ENCODE measurements at regions not wholly inside any gene's neighbourhood (a gene's known extent, or its start where the extent isn't known, plus 50 kb on each side); places are given as distances from the start of the nearest gene placed in this dataset.
"Not testable (repeated sequence)": the region's sequence is repeated elsewhere in the genome, so short reads cannot be mapped to it uniquely, and the experiment has no call there.

DNA sequence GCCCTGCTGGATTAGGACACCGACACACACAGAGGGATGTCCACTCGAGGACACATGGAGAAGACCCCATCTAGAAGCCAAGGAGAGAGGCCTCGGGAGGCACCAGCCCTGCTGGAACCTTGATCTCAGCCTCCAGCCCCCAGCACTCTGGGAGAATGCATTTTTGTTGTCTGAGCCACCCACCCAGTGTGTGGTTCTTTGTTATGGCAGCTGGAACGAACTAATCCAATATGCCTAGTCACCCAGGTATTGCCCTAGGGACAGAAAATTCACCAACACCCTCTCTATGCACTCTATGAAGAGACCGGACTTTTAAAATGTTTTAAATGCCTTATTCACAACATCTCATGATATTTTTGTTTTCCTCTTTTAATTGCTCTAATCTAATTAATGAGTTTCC lies 117.4 kb downstream of the CRYAA start:
- DNase-seq, result no peak

DNA sequence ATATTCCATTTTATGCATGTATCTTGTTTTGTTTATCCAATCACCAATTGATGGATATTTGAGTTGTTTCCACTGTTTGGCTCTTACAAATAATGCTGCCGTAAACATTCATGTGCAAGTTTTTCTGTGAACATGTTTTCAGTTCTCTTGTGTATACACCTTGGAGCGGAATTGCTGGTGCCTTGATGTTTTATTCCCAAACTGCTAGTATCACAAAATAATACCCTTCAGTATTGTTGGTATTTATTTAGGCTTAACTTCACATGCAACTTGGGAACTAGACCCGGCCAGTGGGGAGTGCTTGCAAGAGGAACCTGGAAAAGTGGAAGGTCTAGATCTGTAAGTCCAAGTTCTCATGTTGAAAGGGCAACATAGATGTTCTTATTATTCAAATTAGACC lies 115.9 kb downstream of the CRYAA start:
- no peak for DNase-seq

DNA sequence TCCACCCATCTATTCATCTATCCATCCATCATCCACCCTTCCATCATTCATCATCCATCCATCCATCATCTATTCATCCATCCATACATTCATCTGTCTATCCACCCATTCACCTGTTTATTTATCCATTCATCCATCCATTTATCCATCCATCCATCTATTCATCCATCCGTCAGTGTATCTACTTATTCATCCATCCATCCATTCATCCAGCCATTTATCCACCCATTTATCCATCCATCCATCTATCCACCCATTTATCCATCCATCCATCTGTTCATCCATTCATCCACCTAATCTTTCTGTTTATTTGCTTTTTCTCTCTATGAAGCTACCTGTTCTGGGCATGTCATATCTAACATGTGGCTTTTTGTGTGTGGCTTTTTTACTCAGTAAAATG lies 115.4 kb downstream of the CRYAA start:
- DNase-seq, result no peak

DNA sequence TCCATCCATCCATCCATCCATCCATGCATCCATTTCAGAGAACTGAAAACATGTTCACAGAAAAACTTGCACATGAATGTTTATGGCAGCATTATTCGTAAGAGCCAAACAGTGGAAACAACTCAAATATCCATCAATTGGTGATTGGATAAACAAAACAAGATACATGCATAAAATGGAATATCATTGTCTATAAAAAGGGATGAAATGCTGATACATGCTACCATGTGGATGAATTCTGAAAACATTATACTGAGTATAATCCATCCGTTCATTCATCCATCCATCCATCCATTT lies 115.1 kb downstream of the CRYAA start:
- DNase-seq, result not testable (repeated sequence)

DNA sequence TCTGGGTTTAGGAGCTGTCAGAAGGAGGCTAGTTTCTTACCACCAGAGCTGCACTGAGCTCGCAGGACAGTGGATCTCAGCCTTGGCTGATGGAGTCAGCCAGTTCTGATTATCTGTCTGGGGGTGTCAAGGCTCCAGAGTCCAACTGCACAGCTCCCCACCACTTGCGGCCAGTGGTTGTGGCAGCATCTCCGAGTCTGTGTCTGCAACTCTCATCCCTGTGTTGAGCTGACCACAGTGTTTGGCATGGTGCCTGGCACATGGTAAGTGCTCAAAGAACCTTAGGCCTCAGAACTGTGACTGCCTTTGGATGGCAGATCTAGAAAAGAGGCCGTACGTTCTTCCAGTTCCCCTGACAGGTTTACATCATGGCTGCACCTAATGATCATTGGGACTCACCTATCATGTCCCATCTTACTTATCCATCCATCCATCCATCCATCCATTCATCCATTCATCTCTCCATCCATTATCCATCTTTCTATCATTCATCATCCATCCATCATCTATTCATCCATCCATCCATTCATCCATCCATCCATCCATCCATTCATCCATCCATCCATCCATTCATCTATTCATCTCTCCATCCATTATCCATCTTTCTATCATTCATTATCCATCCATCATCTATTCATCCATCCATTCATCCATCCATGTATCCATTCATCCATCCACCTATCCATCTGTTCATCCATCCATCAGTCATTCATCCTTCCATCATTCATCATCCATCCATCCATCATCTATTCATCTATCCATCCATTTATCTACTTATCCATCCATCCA lies 114.5 kb downstream of the CRYAA start:
- DNase-seq, result no peak

DNA sequence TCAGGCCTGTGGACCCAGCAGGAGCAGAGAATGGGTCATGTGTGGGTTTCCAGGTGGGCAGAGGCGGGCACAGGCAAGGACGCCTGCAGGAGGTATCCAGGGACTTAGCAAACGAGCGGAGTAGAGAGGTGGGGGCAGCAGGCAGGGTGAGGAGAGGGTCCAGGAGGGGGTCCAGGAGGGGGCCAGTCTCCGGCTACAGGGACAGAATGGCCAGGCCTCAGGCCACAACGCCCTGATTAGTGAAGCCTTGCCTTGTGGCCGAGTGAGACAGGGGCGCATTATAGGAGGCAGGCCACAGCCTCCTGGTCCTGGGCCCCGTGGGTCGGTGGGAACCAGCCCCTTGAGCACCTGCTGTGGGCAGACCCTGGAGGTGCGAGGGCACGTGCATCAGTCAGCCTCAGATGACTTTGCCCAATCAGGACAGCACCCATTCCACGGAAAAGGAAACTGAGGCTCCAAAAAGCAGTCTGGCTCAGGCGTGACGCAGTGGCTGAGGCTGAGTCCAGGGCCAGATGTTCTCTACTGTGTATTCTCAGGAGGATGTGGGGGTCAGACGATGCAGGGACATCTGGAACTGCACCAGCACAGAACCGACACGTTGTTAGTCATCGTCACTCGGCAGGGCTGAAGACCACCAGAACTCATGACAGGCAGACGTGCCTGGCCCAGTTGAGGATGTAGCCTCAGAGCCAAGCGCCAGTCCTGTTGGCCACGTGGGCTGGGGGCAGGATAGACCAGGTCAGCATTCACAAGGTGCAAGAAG lies 113.7 kb downstream of the CRYAA start:
- DNase-seq, result no peak

DNA sequence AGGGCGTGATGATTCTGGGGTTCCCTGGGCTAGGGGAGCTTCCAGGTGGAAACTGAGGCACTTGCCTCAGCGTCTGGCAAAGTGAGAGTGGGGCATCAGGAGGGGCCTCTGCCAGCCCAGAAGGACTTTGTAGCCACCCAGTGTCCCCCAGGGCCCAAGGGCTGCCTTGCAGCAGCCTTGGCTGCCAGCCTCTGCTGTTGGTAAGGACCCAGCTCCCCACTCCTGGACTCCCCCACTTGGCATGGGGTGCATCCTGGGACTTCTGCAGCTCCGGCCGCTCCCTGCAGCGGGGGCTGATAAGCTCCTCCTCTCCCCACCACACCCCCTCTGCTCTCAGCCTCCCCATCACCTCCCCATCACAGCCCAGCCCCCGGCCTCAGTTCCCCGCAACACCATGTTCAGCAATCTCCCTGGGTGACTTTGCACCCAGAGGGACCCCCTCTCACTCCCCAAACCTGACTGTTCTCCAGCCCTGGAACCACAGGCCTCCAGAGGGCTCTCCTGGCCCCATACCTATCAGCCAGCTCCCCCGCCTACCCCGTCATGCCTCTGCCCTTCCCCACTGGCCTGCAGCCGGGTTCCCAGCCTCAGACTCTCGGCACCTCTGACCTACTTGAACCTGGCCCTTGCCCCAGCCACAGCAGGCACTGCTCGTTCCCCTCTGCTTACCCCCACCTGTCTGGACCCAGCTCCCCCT lies 113.0 kb downstream of the CRYAA start:
- DNase-seq, result no peak

DNA sequence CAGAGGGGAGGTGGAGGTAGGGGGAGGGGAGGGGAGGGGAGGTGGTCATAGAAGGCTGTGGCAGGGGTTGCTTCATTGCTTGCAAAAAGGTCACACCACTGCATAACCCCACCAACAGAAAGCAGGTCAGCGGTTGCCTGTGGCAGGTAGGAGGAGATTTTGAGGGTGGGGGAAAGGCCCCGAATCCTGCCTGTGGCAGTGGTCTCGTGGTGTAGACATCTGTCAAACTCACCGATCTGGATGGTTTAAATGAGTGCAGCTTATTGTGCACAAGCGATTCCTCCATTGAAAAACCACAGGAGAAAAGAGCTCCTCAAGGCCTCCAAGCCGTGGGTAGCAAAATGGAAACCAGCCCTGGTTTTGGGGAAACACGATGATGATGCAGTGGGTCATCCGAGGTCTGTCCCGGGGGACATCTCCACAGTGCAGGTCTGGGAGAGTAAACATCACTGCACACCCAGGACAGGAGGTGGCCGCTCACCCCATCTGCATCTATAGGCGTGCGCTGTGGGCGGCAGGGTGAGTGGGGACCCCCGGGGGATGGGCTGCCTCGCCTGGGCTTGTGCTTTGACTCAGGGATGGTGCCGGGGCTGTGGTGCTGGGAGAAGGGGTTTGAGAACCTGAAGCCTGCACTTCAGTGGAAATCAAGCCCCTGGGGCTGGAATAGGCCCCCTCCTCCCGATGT lies 112.3 kb downstream of the CRYAA start:
- DNase-seq, result no peak

DNA sequence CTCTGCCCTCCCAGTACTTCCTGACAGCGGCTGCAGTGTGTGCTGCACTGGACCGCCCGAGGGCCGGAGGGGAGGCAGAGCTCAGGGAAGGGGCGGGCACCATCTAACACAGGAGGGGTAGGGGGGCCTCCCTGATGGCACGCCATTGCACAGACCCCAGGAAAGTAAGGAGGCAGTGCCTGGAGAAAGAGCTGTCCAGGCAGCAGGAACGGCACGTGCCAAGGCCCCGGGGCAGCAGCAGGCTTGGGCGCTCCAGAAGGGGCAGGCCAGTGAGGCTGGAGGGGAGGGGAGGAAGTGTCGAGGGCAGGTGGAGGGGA lies 110.7 kb downstream of the CRYAA start:
- no peak for DNase-seq

DNA sequence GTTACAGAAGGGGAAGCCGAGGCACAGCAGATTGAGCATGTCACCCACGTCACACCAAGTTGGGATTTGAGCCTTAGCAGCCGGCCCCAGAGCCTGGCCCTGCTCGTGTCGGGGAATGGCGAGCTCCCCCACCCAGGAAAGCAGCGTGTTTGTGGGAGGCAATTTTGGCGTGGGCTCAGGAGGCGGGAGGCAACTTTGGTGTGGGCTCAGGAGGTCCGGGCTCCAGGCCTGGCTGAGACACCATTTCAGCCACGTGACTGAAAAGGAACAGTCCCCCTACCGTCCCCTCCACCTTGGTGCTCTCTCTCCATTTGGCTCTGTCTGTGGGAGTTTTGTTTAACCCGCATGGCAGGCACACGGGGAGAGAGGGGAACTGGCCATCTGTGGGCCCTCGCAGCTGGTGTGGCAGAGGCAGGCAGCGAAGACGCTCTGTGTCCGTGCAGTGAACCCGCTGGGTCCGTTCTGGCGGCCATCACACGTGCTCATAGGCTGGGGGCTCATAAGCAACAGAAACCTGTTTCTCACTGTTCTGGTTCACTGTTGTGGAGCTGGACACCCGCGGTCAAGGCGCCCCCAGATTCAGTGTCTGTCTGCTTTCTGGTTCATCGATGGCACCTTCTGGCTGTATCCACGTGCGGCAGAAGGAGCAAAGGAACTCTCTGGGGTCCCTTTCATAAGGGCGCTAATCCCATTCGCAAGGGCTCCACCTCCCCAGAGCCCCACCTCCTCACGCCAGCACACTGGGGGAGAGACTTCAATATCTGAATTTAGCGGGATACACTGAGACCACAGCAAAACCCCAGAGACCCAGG lies 110.2 kb downstream of the CRYAA start:
- no peak for DNase-seq

DNA sequence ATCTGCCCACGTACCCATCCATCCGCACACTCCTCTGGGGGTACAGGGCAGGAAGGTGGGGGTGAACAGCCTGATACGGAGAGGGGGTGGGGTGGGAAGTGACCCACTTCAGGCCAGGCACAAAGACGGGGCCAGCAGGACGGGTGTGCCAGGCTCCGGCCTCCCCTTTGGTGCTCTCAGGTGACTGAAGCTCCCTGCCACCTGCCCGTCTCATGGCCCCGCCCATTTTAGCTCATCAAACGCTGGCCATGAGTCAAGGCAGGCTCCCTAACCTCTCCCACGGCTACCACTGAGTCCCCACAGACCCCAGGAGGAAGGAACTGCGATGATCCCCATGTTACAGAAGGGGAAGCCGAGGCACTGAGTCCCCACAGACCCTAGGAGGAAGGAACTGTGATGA lies 109.6 kb downstream of the CRYAA start:
- no peak for DNase-seq

DNA sequence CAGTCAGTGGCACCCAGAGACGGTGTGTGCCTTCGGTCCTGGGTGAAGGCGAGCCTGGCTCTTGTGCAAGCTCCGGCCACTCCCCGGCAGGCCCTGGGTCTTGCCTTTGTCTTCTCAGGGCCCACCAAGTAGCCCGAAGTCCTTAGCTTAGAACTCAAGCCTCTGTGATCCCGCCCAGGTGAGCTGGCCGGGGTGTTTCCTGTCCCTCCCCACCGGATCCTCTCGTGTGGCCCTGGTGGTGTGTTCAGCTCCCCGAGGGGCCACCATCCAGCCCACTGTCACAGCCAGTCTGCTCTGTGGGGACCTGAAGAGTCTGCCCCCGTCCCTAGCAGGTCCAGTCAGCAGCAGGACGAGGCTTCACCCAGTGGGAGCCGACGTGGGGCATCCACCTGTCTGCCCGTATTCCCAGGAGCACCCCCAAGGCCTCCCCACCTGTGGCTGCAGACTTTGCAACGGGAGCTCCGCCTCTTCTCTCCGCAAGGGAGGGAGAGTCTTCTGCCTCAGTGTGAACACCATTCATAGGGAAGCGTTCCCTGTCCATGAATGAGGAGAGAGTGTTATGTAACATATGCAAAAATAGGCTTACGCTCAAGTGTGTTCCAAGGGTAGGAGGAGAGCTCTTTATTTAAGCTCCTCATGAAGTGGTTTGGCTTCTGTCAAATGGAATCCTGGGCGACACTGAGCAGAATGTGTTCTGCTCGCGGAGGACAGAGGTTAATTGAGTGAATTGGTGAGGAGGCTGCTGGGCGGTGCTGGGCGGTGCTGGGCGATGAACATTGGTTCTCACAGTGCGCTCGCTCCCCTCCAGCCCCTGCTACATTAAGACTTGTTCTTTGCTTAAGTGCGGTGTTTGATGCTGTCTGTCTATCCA lies 108.9 kb downstream of the CRYAA start:
- no peak for DNase-seq

DNA sequence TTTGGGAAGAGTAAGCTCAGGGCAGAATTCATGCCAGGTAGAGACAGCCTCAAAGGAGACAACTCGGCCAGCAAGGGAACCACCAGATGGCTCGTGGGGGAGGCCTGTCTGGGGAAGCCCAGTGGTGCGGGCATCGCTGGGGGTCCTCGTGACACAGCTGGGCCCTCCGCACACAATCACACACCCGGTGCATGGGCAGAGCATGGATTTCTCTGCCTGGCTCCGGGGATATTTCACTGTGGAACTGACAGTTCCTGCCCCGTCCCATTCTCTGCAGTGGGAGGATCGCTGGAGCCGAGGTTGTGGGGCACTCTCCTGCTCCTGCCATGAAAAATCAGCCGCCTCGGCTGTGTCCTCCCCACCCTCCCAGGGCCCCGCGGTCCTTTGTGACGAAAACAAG lies 108.0 kb downstream of the CRYAA start:
- no peak for DNase-seq

DNA sequence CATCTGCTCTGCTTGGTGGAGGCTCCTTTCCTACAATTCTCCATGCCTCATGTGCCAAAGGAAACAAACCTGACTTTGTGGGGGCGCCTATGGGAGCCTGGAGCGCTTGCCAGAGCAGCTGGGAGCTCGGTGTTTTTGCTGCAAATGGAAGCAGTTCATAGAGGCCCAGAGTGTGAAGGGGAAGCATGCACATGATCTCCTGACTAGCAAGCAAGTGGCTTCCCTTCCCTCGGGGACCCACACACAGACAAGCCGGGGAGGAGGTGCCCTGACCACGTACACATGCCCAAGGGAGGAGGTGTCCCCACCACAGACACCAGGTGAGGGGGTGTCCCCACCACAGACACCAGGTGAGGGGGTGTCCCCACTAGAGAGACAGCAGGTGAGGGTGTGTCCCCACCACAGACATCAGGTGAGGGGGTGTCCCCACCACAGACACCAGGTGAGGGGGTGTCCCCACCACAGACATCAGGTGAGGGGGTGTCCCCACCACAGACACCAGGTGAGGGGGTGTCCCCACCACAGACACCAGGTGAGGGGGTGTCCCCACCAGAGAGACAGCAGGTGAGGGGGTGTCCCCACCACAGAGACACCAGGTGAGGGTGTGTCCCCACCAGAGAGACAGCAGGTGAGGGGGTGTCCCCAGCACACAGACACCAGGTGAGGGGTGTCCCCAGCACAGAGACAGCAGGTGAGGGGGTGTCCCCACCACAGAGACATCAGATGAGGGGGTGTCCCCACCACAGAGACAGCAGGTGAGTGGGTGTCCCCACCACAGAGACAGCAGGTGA lies 106.8 kb downstream of the CRYAA start:
- no peak for DNase-seq

DNA sequence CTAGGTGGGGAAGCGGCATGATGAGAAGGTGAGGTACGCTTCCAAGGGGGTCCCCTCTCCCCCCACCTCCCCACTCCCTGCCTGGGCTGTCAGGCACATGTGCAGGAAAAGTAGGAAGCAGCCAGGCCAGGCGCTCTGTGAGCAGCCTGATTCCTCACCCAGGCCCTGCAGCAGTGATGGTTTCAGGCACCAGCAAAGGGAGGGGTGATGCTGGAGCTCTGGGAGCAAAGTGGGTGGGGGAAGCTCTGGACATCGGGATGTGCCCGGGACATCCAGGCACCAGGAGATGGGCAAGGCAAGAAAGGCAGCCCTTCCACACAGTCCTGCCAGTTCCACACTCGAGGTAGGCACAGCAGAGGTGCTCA lies 106.1 kb downstream of the CRYAA start:
- no peak for DNase-seq

DNA sequence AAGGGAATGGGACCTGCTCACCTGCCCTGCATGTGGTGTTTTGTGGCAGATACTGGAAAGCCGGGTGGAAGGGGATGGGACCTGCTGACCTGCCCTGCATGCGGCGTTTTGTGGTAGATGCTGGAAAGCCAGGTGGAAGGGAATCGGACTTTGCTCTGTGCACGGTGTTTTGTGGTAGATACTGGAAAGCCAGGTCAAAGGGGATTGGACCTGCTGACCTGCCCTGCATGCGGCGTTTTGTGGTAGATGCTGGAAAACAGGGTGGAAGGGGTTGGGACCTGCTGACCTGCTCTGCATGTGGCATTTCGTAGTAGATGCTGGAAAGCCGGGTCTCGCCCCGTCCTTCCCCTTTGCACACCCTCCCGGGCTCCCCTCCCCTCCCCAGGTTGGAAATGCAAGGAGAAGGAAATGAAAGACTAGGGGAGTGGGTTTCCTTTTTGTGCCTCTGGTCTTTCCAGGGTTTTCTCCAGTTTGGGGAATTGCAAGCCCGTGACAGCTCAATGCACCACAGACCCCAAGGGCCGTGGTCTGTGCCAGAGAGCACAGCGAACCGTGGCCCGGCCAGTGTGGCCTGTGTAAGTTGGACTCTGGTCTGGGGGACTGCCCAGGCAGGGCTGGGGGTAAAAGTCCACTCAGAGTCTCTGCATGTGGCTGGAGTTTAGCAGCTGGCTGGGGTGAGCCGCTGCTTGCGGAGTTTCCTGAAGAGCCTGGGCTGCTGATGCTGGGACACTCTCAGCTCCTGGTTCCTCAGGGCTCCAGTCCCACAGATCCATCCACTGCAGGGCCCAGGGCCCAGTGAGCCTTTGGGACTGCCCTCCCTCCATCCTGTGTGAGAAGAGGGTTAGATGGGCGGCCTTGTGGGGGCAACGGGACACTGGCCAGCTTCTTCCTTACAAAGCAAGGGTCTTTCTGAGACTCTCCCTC lies 105.5 kb downstream of the CRYAA start:
- no peak for DNase-seq

DNA sequence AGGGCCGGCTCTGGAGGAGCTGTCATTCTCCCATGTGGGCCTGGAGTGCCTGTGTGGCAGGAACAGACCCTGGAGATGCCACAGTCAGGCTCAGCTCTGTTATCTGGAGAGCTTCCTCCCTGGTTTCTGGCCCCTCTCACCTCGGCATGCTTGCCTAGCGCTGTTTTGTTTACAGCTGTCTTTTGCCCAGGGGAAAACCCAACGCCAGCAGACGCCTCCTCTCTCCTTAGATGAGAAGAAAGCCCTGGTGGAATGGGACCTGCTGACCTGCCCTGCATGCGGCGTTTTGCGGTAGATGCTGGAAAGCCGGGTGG lies 104.9 kb downstream of the CRYAA start:
- DNase-seq, result no peak

DNA sequence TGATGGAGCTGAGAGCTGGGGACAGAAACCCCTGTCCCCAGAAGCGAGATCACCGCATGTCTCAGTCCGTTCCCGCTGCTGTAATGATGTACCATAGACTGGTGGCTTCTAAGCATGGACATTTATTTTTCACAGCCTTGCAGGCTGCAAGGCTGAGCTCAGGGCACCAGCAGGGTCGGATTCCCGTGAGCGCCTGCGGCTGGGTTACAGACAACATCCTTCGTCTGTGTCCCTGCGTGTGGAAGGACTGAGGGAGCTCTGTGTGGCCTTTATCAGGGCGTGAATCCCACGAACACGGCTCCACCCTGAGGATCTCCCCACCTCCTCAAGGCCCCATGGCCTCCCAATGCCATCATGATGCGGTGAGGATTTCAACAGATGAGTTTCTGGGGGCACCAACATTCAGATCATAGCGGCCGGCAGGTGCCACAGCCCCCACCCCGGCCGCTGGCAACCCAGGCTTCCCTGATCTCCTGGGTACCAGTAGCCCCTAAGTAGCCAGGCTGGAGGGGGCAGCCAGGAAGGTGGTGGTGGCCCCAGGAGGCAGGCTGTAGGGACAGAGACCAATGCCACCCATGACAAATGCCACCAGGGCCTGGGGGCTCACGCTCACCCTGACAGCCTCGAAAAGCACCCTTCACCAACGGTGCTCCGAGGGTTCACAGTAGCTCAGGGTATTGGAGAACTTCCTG lies 104.4 kb downstream of the CRYAA start:
- DNase-seq, result no peak

DNA sequence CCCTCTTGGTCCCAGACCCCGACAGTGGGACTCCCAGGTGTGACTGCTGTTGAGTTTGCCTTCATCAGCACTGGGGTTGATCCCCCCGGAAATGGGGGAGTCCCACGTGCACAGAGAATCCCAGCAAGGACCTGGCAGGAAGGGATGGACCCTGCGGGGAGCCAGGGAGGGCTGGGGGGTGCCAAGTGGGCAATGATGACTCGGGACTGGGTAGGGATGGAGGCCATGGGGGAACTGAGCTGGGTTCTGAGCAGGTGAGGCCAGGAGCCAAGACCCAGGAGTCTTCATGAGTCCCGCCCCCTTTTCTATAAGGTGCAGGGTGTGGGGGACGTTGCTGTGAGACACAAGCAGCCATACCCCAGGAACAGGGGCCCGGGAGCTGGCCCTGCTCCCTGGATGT lies 103.8 kb downstream of the CRYAA start:
- DNase-seq, result no peak

Data from stimulated activated CD4-positive, alpha-beta T cell treated with anti-CD3 and anti-CD28 coated beads, Interleukin-4, amount 100 ng/mL, for 4 hours (primary cell).